ENCODE measurements at regions not wholly inside any gene's neighbourhood (a gene's known extent, or its start where the extent isn't known, plus 50 kb on each side); places are given as distances from the start of the nearest gene placed in this dataset.

- ATAC-seq, result no peak
These were observed 417.3 kb downstream of the SHANK2 start for GRCh38 chr11:70834984-70835560.

GRCh38 chr11:70836071-70836470 lies 416.3 kb downstream of the SHANK2 start:
- no peak for ATAC-seq

GRCh38 chr11:70838198-70838597 lies 414.2 kb downstream of the SHANK2 start:
- no peak for ATAC-seq

- no peak for ATAC-seq
These were observed 412.5 kb downstream of the SHANK2 start for GRCh38 chr11:70839851-70840250.

GRCh38 chr11:70841264-70841663 lies 411.1 kb downstream of the SHANK2 start:
- no peak for ATAC-seq

- ATAC-seq, result no peak
These were observed 410.1 kb downstream of the SHANK2 start for GRCh38 chr11:70842256-70842655.

- ATAC-seq, result no peak
These were observed 409.7 kb downstream of the SHANK2 start for GRCh38 chr11:70842701-70843100.

- no peak for ATAC-seq
These were observed 408.5 kb downstream of the SHANK2 start for GRCh38 chr11:70843906-70844305.

- ATAC-seq, result no peak
These were observed 408.0 kb downstream of the SHANK2 start for GRCh38 chr11:70844387-70844786.

GRCh38 chr11:70845591-70846041 lies 406.8 kb downstream of the SHANK2 start:
- no peak for ATAC-seq

- ATAC-seq, result no peak
These were observed 405.4 kb downstream of the SHANK2 start for GRCh38 chr11:70846781-70847655.

- no peak for ATAC-seq
These were observed 404.1 kb downstream of the SHANK2 start for GRCh38 chr11:70848243-70848750.

GRCh38 chr11:70849031-70849430 lies 403.3 kb downstream of the SHANK2 start:
- ATAC-seq, result no peak

- ATAC-seq, result no peak
These were observed 401.1 kb downstream of the SHANK2 start for GRCh38 chr11:70851308-70851707.

- no peak for ATAC-seq
These were observed 400.5 kb downstream of the SHANK2 start for GRCh38 chr11:70851907-70852306.

- no peak for ATAC-seq
These were observed 399.2 kb downstream of the SHANK2 start for GRCh38 chr11:70853068-70853769.

GRCh38 chr11:70853770-70854108 lies 398.6 kb downstream of the SHANK2 start:
- no peak for ATAC-seq

- no peak for ATAC-seq
These were observed 398.2 kb downstream of the SHANK2 start for GRCh38 chr11:70854201-70854600.

- no peak for ATAC-seq
These were observed 397.3 kb downstream of the SHANK2 start for GRCh38 chr11:70854901-70855556.

- ATAC-seq, result no peak
These were observed 394.5 kb downstream of the SHANK2 start for GRCh38 chr11:70857894-70858293.

- ATAC-seq, result no peak
These were observed 393.2 kb downstream of the SHANK2 start for GRCh38 chr11:70859180-70859579.

- no peak for ATAC-seq
These were observed 391.5 kb downstream of the SHANK2 start for GRCh38 chr11:70860888-70861287.

- no peak for ATAC-seq
These were observed 390.8 kb downstream of the SHANK2 start for GRCh38 chr11:70861559-70861958.
